GM23338 (cell line): ENCODE measurements at regions not wholly inside any gene's neighbourhood (a gene's known extent, or its start where the extent isn't known, plus 50 kb on each side); places are given as distances from the start of the nearest gene placed in this dataset.

Source experiments
- ATAC-seq: fragments of 200-7000 bp; cut with Tn5 transposase; 3 replicates; pipeline ENCODE4 v1.9.1; 2020
- DNase-seq: peaks from one replicate; pipeline ENCODE4 v3.0.0-alpha.2; 2015; ENCODE audit warnings: low spot score
- H2AFZ ChIP-seq: fragments of 200-600 bp; sonication (generic); 2 replicates; pipeline ENCODE4 v1.8.0; 2016; ENCODE audit warnings: antibody characterized with exemption, mild to moderate bottlenecking, moderate library complexity
- H3F3A ChIP-seq: fragments of 200-600 bp; sonication (generic); replicated peaks from 2 replicates; pipeline ENCODE4 v1.8.0; 2017; ENCODE audit warnings: antibody characterized with exemption, mixed run types, low read depth
- H3K27ac ChIP-seq: fragments of 200-600 bp; sonication (generic); 2 replicates; pipeline ENCODE4 v1.6.1; 2016; ENCODE audit warnings: low read depth
- H3K27me3 ChIP-seq: fragments of 200-600 bp; sonication (generic); 2 replicates; pipeline ENCODE4 v1.8.0; 2016; ENCODE audit warnings: mild to moderate bottlenecking, mixed run types, moderate library complexity; ENCODE audit not compliant: insufficient read depth
- H3K36me3 ChIP-seq: fragments of 200-600 bp; sonication (generic); 2 replicates; pipeline ENCODE4 v1.8.0; 2016; ENCODE audit warnings: mild to moderate bottlenecking; ENCODE audit not compliant: insufficient read depth
- H3K4me1 ChIP-seq: fragments of 200-600 bp; sonication (generic); 2 replicates; pipeline ENCODE4 v1.8.0; 2016; ENCODE audit warnings: mild to moderate bottlenecking, moderate library complexity; ENCODE audit not compliant: insufficient read depth
- H3K4me2 ChIP-seq: fragments of 200-600 bp; sonication (generic); 2 replicates; pipeline ENCODE4 v1.7.1; 2017; ENCODE audit warnings: mixed run types
- H3K4me3 ChIP-seq: fragments of 200-600 bp; sonication (generic); 2 replicates; pipeline ENCODE4 v1.6.1; 2016; ENCODE audit warnings: mixed run types
- H3K79me2 ChIP-seq: fragments of 200-600 bp; sonication (generic); replicated peaks from 2 replicates; pipeline ENCODE4 v1.8.0; 2017; ENCODE audit warnings: mild to moderate bottlenecking; ENCODE audit not compliant: insufficient read depth
- H3K9me2 ChIP-seq: fragments of 200-600 bp; sonication (generic); 2 replicates; pipeline ENCODE4 v1.8.0; 2017; ENCODE audit not compliant: insufficient read depth
- H4K20me1 ChIP-seq: fragments of 200-600 bp; sonication (generic); replicated peaks from 2 replicates; pipeline ENCODE4 v1.8.0; 2017; ENCODE audit warnings: mild to moderate bottlenecking; ENCODE audit not compliant: insufficient read depth
- H3K27ac Mint-ChIP-seq: 2 replicates; pipeline ENCODE4 v1.8.0; 2020; ENCODE audit warnings: inconsistent platforms, mild to moderate bottlenecking, moderate library complexity, mixed read lengths
- H3K27me3 Mint-ChIP-seq: 3 replicates; pipeline ENCODE4 v1.8.0; 2022; ENCODE audit warnings: low read depth, mild to moderate bottlenecking, moderate library complexity, mixed read lengths, inconsistent platforms; ENCODE audit not compliant: insufficient read depth, poor library complexity
- H3K36me3 Mint-ChIP-seq: 3 replicates; pipeline ENCODE4 v1.8.0; 2021; ENCODE audit warnings: low read depth, mild to moderate bottlenecking, inconsistent platforms, moderate library complexity, mixed read lengths
- H3K4me1 Mint-ChIP-seq: 3 replicates; pipeline ENCODE4 v1.8.0; 2020; ENCODE audit warnings: mild to moderate bottlenecking, inconsistent platforms, mixed read lengths
- H3K4me3 Mint-ChIP-seq: 3 replicates; pipeline ENCODE4 v1.8.0; 2021; ENCODE audit warnings: moderate library complexity, mild to moderate bottlenecking, inconsistent platforms, mixed read lengths
- H3K9me3 Mint-ChIP-seq: 3 replicates; pipeline ENCODE4 v1.8.0; 2020; ENCODE audit warnings: moderate library complexity, mild to moderate bottlenecking, inconsistent platforms, mixed read lengths
- ETS1 ChIP-seq: IDR thresholded peaks from 2 replicates; pipeline ENCODE4 v1.6.1; 2016; ENCODE audit warnings: antibody characterized with exemption
- EZH2phosphoT487 ChIP-seq: fragments of 200-600 bp; sonication (generic); IDR thresholded peaks from one replicate; pipeline ENCODE4 v1.8.1; 2018; ENCODE audit warnings: antibody characterized with exemption; ENCODE audit not compliant: unreplicated experiment
- NANOG ChIP-seq: IDR thresholded peaks from 2 replicates; pipeline ENCODE4 v1.6.1; 2016; ENCODE audit warnings: antibody characterized with exemption, borderline replicate concordance
- POLR2AphosphoS5 ChIP-seq: IDR thresholded peaks from 2 replicates; pipeline ENCODE4 v1.6.1; 2016; ENCODE audit warnings: antibody characterized with exemption, low read depth
- ZNF462 ChIP-seq: fragments of 250-450 bp; sonication (Bioruptor Pico); IDR thresholded peaks from 2 replicates; pipeline ENCODE4 v1.5.0; 2020; ENCODE audit warnings: mild to moderate bottlenecking, moderate library complexity

- peaks cover 19% of the 10 kb centered on the region; the same call in 1 of the 2 replicates for H3K27me3 ChIP-seq
- no peak overlapping the region for H3K4me3 ChIP-seq
- DNase-seq (no peak), ATAC-seq (peak; percentile 20; the same call in 1 of the 3 replicates)
- H3K36me3 Mint-ChIP-seq, result peaks cover 14% of the 10 kb centered on the region; the same call in 2 of the 3 replicates
- no peak overlapping the region for H3K4me3 Mint-ChIP-seq
- H3K27me3 Mint-ChIP-seq, result peaks cover 2% of the 10 kb centered on the region
- no peaks in the 10 kb centered on the region for H4K20me1 ChIP-seq
- H3K9me3 Mint-ChIP-seq, result peaks cover 15% of the 10 kb centered on the region
- H2AFZ ChIP-seq, result no peak overlapping the region
- H3K27ac Mint-ChIP-seq, result no peak overlapping the region
- peaks cover 22% of the 10 kb centered on the region for H3K4me1 Mint-ChIP-seq
- H3F3A ChIP-seq, result 0 out of 2 replicates have a peak, but pooled peaks cover 3% of the 10 kb centered on the region
- H3K9me2 ChIP-seq, result 0 out of 2 replicates have a peak, but pooled peaks cover 5% of the 10 kb centered on the region
- peaks cover 7% of the 10 kb centered on the region for H3K4me1 ChIP-seq
- TF ChIP-seq POLR2AphosphoS5, result no peak
- no peak for TF ChIP-seq NANOG
- no peak for TF ChIP-seq ZNF462 (CRISPR knock-in tag)
- TF ChIP-seq EZH2phosphoT487, result no peak
- no peak for TF ChIP-seq ETS1
- no peaks in the 10 kb centered on the region for H3K79me2 ChIP-seq
- no peak overlapping the region for H3K27ac ChIP-seq
- no peaks in the 10 kb centered on the region for H3K36me3 ChIP-seq
- no peak overlapping the region for H3K4me2 ChIP-seq
Measured at GRCh38 chr2:44055229-44055628, 59.4 kb upstream of the LRPPRC start.
